AG04450 (cell line): ENCODE measurements at regions not wholly inside any gene's neighbourhood (a gene's known extent, or its start where the extent isn't known, plus 50 kb on each side); places are given as distances from the start of the nearest gene placed in this dataset.

Experiments
- CTCF ChIA-PET: fragments of 300-600, 350-600 bp; formaldehyde crosslinking; extraction: SDS; loops from one replicate; lab custom pipeline; 2022; ENCODE audit warnings: antibody characterized with exemption, inconsistent platforms; lab: Charles Lee
- POLR2A ChIA-PET: fragments of 350-600 bp; formaldehyde crosslinking; extraction: SDS; loops from one replicate; lab custom pipeline; 2021; ENCODE audit warnings: antibody characterized with exemption, inconsistent platforms; lab: Yijun Ruan, JAX
- DNase-seq: peaks from one replicate; pipeline ENCODE4 v3.0.0-alpha.2; 2011; ENCODE audit warnings: low read depth, low spot score
- H3K27ac ChIP-seq: one replicate; pipeline ENCODE4 v1.5.1; 2012; ENCODE audit warnings: low read depth, low read length, control low read depth
- H3K27me3 ChIP-seq: one replicate; pipeline ENCODE4 v1.6.0; 2012; ENCODE audit warnings: low read length; ENCODE audit not compliant: control insufficient read depth, insufficient read depth
- H3K4me3 ChIP-seq: 2 replicates; pipeline ENCODE4 v1.5.1; 2011; ENCODE audit warnings: mild to moderate bottlenecking, low read depth, low read length, control low read depth
- H3K9me3 ChIP-seq: 2 replicates; pipeline ENCODE4 v1.5.1; 2012; ENCODE audit warnings: low read length; ENCODE audit not compliant: control insufficient read depth, insufficient read depth
- CTCF ChIP-seq: IDR thresholded peaks from 2 replicates; pipeline ENCODE4 v1.5.1; 2011; ENCODE audit warnings: low read depth, low read length, control low read depth, inconsistent platforms

- Histone ChIP-seq H3K27me3 (no peaks in the 10 kb centered on the region), H3K27ac (no peak overlapping the region), H3K9me3 (no peaks in the 10 kb centered on the region), H3K4me3 (no peak overlapping the region)
- POLR2A ChIA-PET: no interaction called here
- no peak for DNase-seq
- CTCF ChIA-PET: no interaction called here
- no peak for TF ChIP-seq CTCF
These were observed 147.4 kb downstream of the IL15 start for GRCh38 chr4:141783770-141784169.

GRCh38 chr4:141786946-141787345 is 150.6 kb downstream of the IL15 start:
- no peak overlapping the region for H3K4me3 ChIP-seq
- no peaks in the 10 kb centered on the region for H3K27me3 ChIP-seq
- ChIA-PET CTCF (no interaction called here), POLR2A (no interaction called here)
- H3K9me3 ChIP-seq: no peaks in the 10 kb centered on the region
- no peak for DNase-seq
- no peak for TF ChIP-seq CTCF
- no peak overlapping the region for H3K27ac ChIP-seq

- TF ChIP-seq CTCF: no peak
- ChIA-PET POLR2A (no interaction called here), CTCF (interaction anchor here (0.5 to 0.6 kb wide), 2 partner anchors 13 to 19 kb away, joined by 3 to 4 read pairs; no protein-coding TSS in a partner anchor)
- no peak overlapping the region for H3K4me3 ChIP-seq
- DNase-seq: no peak
- no peaks in the 10 kb centered on the region for H3K9me3 ChIP-seq
- no peak overlapping the region for H3K27ac ChIP-seq
- H3K27me3 ChIP-seq: no peaks in the 10 kb centered on the region
These were observed 152.0 kb downstream of the IL15 start for GRCh38 chr4:141788169-141788915.

- no peak for DNase-seq
- ChIA-PET POLR2A (no interaction called here), CTCF (no interaction called here)
- no peak for TF ChIP-seq CTCF
- Histone ChIP-seq H3K27ac (no peak overlapping the region), H3K27me3 (no peaks in the 10 kb centered on the region), H3K4me3 (no peak overlapping the region), H3K9me3 (no peaks in the 10 kb centered on the region)
These were observed 153.3 kb downstream of the IL15 start for GRCh38 chr4:141789716-141790115.

- ChIA-PET CTCF (interaction anchor here (0.7 kb wide), 1 partner anchor 204 kb away, joined by 3 read pairs; no protein-coding TSS in a partner anchor), POLR2A (no interaction called here)
- no peak overlapping the region for H3K27ac ChIP-seq
- DNase-seq: no peak
- no peaks in the 10 kb centered on the region for H3K27me3 ChIP-seq
- no peak for TF ChIP-seq CTCF
- H3K4me3 ChIP-seq: no peak overlapping the region
- H3K9me3 ChIP-seq: no peaks in the 10 kb centered on the region
These were observed 155.8 kb downstream of the IL15 start for GRCh38 chr4:141792164-141792563.
